ENCODE measurements at regions not wholly inside any gene's neighbourhood (a gene's known extent, or its start where the extent isn't known, plus 50 kb on each side); places are given as distances from the start of the nearest gene placed in this dataset.
"Not testable (repeated sequence)": the region's sequence is repeated elsewhere in the genome, so short reads cannot be mapped to it uniquely, and the experiment has no call there.

DNA sequence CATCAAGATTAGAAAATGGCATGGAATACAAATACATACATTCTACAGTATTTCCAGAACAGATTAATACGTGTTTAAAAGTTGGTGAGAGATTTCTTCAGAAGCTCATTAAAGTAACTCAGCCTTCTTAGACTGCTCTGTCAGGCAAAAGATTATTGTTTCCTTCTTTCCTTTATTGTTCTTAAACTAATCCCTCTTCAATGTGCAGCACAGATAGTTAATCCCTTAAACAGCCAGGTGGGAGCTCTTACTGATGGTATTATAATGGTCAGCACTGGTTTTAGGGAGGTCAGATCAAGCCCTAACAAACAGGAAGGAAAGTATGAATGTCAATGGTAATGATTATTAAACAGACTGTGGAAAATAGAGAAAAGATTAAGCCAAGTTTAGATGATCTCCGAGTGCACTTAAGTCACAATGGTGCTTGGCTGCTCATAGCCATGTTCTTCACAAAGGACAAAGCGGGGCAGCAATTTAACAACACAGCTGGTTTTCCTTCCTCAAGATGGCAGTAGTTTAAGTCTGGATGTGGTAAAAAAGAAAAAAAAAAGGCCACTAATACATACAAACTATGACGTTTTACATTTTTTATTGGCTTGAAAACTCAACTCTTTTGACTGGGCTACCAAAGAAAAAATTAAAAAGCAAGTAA is 992.6 kb downstream of the PCDH9 start:
- H3K9me3 ChIP-seq = no peaks in the 10 kb centered on the region
- no peak for DNase-seq (ENCODE audit: low spot score)
- TF ChIP-seq, protein P1, sequence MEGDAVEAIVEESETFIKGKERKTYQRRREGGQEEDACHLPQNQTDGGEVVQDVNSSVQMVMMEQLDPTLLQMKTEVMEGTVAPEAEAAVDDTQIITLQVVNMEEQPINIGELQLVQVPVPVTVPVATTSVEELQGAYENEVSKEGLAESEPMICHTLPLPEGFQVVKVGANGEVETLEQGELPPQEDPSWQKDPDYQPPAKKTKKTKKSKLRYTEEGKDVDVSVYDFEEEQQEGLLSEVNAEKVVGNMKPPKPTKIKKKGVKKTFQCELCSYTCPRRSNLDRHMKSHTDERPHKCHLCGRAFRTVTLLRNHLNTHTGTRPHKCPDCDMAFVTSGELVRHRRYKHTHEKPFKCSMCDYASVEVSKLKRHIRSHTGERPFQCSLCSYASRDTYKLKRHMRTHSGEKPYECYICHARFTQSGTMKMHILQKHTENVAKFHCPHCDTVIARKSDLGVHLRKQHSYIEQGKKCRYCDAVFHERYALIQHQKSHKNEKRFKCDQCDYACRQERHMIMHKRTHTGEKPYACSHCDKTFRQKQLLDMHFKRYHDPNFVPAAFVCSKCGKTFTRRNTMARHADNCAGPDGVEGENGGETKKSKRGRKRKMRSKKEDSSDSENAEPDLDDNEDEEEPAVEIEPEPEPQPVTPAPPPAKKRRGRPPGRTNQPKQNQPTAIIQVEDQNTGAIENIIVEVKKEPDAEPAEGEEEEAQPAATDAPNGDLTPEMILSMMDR (IDR thresholded peaks at IDR 0.05) = no peak
- H3K4me3 ChIP-seq = no peak overlapping the region
- no peak overlapping the region for H3K27ac ChIP-seq
- no peaks in the 10 kb centered on the region for H3K4me1 ChIP-seq
- H3K27me3 ChIP-seq = no peaks in the 10 kb centered on the region
- H3K36me3 ChIP-seq = no peaks in the 10 kb centered on the region

DNA sequence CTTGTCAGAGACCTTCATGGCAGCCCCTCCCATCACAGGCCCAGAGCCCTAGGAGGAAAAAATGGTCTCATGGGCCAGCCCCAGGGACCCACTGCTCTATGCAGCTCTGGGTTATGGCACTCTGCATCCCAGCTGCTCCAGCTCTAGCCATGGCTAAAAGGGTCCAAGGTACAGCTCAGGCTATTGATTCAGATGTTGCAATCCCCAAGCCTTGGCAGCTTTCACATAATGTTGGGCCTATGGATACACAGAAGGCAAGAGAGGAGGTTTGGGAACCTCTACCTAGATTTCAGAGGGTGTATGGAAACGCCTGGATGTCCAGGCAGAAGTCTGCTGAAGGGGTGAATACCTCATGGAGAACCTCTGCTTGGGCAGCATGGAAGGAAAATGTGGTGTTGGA is 996.0 kb downstream of the PCDH9 start:
- TF ChIP-seq, protein P1 (IDR thresholded peaks at IDR 0.05) = no peak
- Histone ChIP-seq H3K27ac (no peak overlapping the region), H3K4me1 (no peaks in the 10 kb centered on the region), H3K36me3 (no peaks in the 10 kb centered on the region), H3K9me3 (no peaks in the 10 kb centered on the region), H3K27me3 (no peaks in the 10 kb centered on the region), H3K4me3 (no peak overlapping the region)
- DNase-seq (ENCODE audit: low spot score) = no peak

DNA sequence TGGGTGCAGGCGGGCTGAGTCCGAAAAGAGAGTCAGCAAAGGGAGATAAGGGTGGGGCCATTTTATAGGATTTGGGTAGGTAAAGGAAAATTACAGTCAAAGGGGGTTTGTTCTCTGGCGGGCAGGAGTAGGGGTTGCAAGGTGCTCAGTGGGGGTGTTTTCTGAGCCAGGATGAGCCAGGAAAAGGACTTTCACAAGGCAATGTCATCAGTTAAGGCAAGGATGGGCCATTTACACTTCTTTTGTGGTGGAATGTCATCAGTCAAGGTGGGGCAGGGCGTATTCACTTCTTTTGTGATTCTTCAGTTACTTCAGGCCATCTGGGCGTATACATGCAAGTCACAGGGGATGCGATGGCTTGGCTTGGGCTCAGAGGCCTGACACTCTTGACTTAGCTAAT is 998.2 kb downstream of the PCDH9 start:
- not testable (repeated sequence) for H3K4me3 ChIP-seq; H3K27ac ChIP-seq; H3K9me3 ChIP-seq; H3K4me1 ChIP-seq; H3K27me3 ChIP-seq; H3K36me3 ChIP-seq; DNase-seq (ENCODE audit: low spot score)

DNA sequence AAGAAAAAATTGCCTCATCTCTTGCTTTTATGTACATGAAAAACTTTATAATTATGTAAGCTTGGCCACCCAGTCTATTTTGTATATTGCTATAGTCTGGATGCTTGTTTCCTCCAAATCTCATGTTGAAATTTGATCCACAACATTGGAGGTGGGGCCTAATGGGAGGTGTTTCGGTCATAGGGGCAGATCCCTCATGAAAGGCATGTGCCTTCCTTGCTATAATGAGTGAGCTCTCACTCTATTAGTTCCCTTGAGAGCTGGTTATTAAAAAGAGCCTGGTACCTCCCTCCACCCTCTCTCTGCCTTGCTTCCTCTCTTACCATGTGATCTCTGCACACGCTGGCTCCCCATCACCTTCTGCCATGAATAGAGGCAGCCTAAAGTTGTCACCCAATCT is 1005.1 kb downstream of the PCDH9 start:
- no peak overlapping the region for H3K27ac ChIP-seq
- H3K9me3 ChIP-seq = no peaks in the 10 kb centered on the region
- DNase-seq (ENCODE audit: low spot score) = no peak
- H3K36me3 ChIP-seq = no peaks in the 10 kb centered on the region
- H3K4me1 ChIP-seq = no peaks in the 10 kb centered on the region
- TF ChIP-seq, protein P1 (IDR thresholded peaks at IDR 0.05) = no peak
- no peaks in the 10 kb centered on the region for H3K27me3 ChIP-seq
- H3K4me3 ChIP-seq = no peak overlapping the region

DNA sequence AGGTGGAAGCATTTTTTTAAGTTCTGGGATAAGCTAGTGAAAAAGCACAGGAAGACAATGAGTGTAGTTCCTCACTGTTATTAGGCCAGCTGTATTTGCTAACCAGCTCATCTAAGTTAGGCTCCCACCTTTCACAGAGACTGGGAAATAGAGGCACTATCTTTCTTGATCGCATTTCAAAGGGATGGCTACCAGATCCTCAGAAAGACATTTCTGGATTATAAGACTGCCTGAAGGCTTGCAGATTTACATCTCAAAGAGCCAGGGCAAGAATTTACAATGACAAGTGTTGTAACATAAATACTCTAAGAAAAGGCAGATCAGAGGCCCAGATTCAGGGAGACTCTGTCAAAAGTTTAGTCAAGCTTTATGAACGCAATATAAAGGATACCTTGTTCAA is 1005.5 kb downstream of the PCDH9 start:
- no peaks in the 10 kb centered on the region for H3K36me3 ChIP-seq
- no peaks in the 10 kb centered on the region for H3K27me3 ChIP-seq
- no peaks in the 10 kb centered on the region for H3K4me1 ChIP-seq
- no peak for DNase-seq (ENCODE audit: low spot score)
- TF ChIP-seq, protein P1 (IDR thresholded peaks at IDR 0.05) = no peak
- no peak overlapping the region for H3K27ac ChIP-seq
- H3K9me3 ChIP-seq = no peaks in the 10 kb centered on the region
- no peak overlapping the region for H3K4me3 ChIP-seq

DNA sequence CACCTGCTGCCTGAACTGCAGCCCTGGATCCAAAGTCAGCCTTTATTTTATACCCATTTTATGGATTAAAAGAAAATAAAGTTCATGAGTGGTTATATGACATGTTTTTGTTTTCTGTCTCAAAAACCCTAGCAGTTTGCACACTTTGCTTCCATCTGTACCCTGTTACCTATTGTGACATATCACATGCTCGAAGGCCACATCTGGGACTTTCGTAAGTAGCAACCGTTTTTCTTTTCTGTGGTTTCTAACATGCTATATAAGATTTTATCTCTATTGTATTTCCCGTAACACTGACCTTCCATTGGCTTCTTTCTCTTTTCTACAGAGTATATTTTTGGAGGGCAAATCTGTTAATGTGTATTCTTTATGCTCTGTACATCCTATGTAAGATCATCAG is 1007.2 kb downstream of the PCDH9 start:
- H3K4me1 ChIP-seq = no peaks in the 10 kb centered on the region
- TF ChIP-seq, protein P1 (IDR thresholded peaks at IDR 0.05) = no peak

More for the DNA sequence above, 1007.2 kb downstream of the PCDH9 start:
- Histone ChIP-seq H3K36me3 (no peaks in the 10 kb centered on the region), H3K27ac (no peak overlapping the region), H3K9me3 (no peaks in the 10 kb centered on the region), H3K27me3 (no peaks in the 10 kb centered on the region), H3K4me3 (no peak overlapping the region)
- no peak for DNase-seq (ENCODE audit: low spot score)
